Type B pancreatic cell (in vitro differentiated cells): ENCODE measurements at regions not wholly inside any gene's neighbourhood (a gene's known extent, or its start where the extent isn't known, plus 50 kb on each side); places are given as distances from the start of the nearest gene placed in this dataset.

Source experiments
- DNase-seq: peaks from one replicate; pipeline ENCODE4 v3.0.0; 2021; ENCODE audit warnings: mixed read lengths; ENCODE audit not compliant: unreplicated experiment; ENCODE audit errors: extremely low spot score
- H3K27ac Mint-ChIP-seq: 2 replicates; pipeline ENCODE4 v1.8.0; 2021; ENCODE audit warnings: mild to moderate bottlenecking, mixed read lengths
- H3K27me3 Mint-ChIP-seq: 2 replicates; pipeline ENCODE4 v1.8.0; 2021; ENCODE audit warnings: mixed read lengths
- H3K36me3 Mint-ChIP-seq: 2 replicates; pipeline ENCODE4 v1.8.0; 2021; ENCODE audit warnings: mixed read lengths
- H3K4me1 Mint-ChIP-seq: one replicate; pipeline ENCODE4 v1.8.0; 2021; ENCODE audit warnings: mixed read lengths; ENCODE audit not compliant: unreplicated experiment
- H3K4me3 Mint-ChIP-seq: 2 replicates; pipeline ENCODE4 v1.8.0; 2021; ENCODE audit warnings: mild to moderate bottlenecking, mixed read lengths
- H3K9me3 Mint-ChIP-seq: 2 replicates; pipeline ENCODE4 v1.8.0; 2021; ENCODE audit warnings: mixed read lengths
- CTCF ChIP-seq: fragments of 200-600 bp; sonication (generic); conservative IDR thresholded peaks from 2 replicates; pipeline ENCODE4 v1.5.0; 2021; ENCODE audit warnings: antibody characterized with exemption, mild to moderate bottlenecking

- Mint-ChIP-seq H3K27ac (no peak overlapping the region), H3K4me1 (peaks cover 16% of the 10 kb centered on the region), H3K4me3 (no peak overlapping the region), H3K36me3 (no peaks in the 10 kb centered on the region), H3K9me3 (peaks cover 19% of the 10 kb centered on the region), H3K27me3 (peaks cover 5% of the 10 kb centered on the region)
- no peak for TF ChIP-seq CTCF
- no peak for DNase-seq
Observed at GRCh38 chr2:381941-382727, 94.2 kb upstream of the ALKAL2 start.

- no peak for DNase-seq
- Mint-ChIP-seq H3K36me3 (no peaks in the 10 kb centered on the region), H3K4me3 (no peak overlapping the region), H3K27me3 (peaks cover 5% of the 10 kb centered on the region), H3K27ac (no peak overlapping the region), H3K9me3 (peaks cover 20% of the 10 kb centered on the region), H3K4me1 (peaks cover 13% of the 10 kb centered on the region)
- no peak for TF ChIP-seq CTCF
Observed at GRCh38 chr2:381181-381580, 93.3 kb upstream of the ALKAL2 start.

GRCh38 chr2:380772-381171 lies 92.9 kb upstream of the ALKAL2 start:
- Mint-ChIP-seq H3K4me3 (no peak overlapping the region), H3K36me3 (no peaks in the 10 kb centered on the region), H3K4me1 (peaks cover 9% of the 10 kb centered on the region), H3K27ac (no peak overlapping the region), H3K9me3 (peaks cover 20% of the 10 kb centered on the region), H3K27me3 (peaks cover 1% of the 10 kb centered on the region)
- no peak for DNase-seq
- no peak for TF ChIP-seq CTCF

- Mint-ChIP-seq H3K9me3 (peaks cover 20% of the 10 kb centered on the region), H3K27ac (no peak overlapping the region)
- TF ChIP-seq CTCF = no peak
Observed at GRCh38 chr2:380221-380620, 92.3 kb upstream of the ALKAL2 start.

GRCh38 chr2:379778-380177 lies 91.9 kb upstream of the ALKAL2 start:
- DNase-seq = no peak
- TF ChIP-seq CTCF = no peak
- Mint-ChIP-seq H3K4me3 (no peak overlapping the region), H3K4me1 (peaks cover 7% of the 10 kb centered on the region), H3K27ac (no peak overlapping the region), H3K27me3 (no peaks in the 10 kb centered on the region), H3K9me3 (peaks cover 20% of the 10 kb centered on the region), H3K36me3 (no peaks in the 10 kb centered on the region)

More at GRCh38 chr2:380221-380620, 92.3 kb upstream of the ALKAL2 start:
- no peak for DNase-seq
- Mint-ChIP-seq H3K36me3 (no peaks in the 10 kb centered on the region), H3K27me3 (no peaks in the 10 kb centered on the region), H3K4me1 (peaks cover 7% of the 10 kb centered on the region), H3K4me3 (no peak overlapping the region)
